NT2/D1 (cell line): ENCODE measurements at regions not wholly inside any gene's neighbourhood (a gene's known extent, or its start where the extent isn't known, plus 50 kb on each side); places are given as distances from the start of the nearest gene placed in this dataset.

Experiments used
- SUZ12 ChIP-seq: IDR thresholded peaks from 2 replicates; pipeline ENCODE4 v1.6.1; 2011; ENCODE audit not compliant: insufficient read length, insufficient read depth; ENCODE audit errors: extremely low read depth
- ZNF274 ChIP-seq: IDR thresholded peaks from 2 replicates; pipeline ENCODE4 v1.6.1; 2011; ENCODE audit warnings: mild to moderate bottlenecking, low read depth, low read length

GRCh38 chr2:156982615-156983014, 274.9 kb upstream of the GALNT5 start:
- TF ChIP-seq ZNF274 (no peak), SUZ12 (no peak)
